SK-N-SH (cell line): ENCODE measurements at regions not wholly inside any gene's neighbourhood (a gene's known extent, or its start where the extent isn't known, plus 50 kb on each side); places are given as distances from the start of the nearest gene placed in this dataset.

ENCODE experiments used
- CTCF ChIP-seq: fragments of 200-600 bp; sonication (generic); IDR thresholded peaks from 2 replicates; pipeline ENCODE4 v1.6.1; 2017; ENCODE audit warnings: antibody characterized with exemption, mild to moderate bottlenecking, moderate library complexity
- GABPA ChIP-seq: IDR thresholded peaks from 2 replicates; pipeline ENCODE4 v1.4.0; 2012; ENCODE audit warnings: low read depth, mild to moderate bottlenecking
- MAX ChIP-seq: IDR thresholded peaks from 2 replicates; pipeline ENCODE4 v1.4.0; 2012; ENCODE audit warnings: low read depth
- RAD21 ChIP-seq: IDR thresholded peaks from 2 replicates; pipeline ENCODE4 v1.6.1; 2012; ENCODE audit warnings: mild to moderate bottlenecking, low read length
- RCOR1 ChIP-seq: fragments of 150-350 bp; IDR thresholded peaks from 2 replicates; pipeline ENCODE4 v1.6.1; 2017; ENCODE audit warnings: antibody characterized with exemption, low read length
- TAF1 ChIP-seq: IDR thresholded peaks from 2 replicates; pipeline ENCODE4 v1.6.1; 2012; ENCODE audit warnings: low read depth, mild to moderate bottlenecking, low read length, moderate library complexity, borderline replicate concordance

- TF ChIP-seq GABPA (no peak), TAF1 (no peak), CTCF (no peak), MAX (no peak), RAD21 (no peak), RCOR1 (no peak)
Measured at GRCh38 chr18:38612904-38613303, 1047.3 kb upstream of the CELF4 start.
